ENCODE measurements at regions not wholly inside any gene's neighbourhood (a gene's known extent, or its start where the extent isn't known, plus 50 kb on each side); places are given as distances from the start of the nearest gene placed in this dataset.

- no TSS peak for BruUV-seq (replicated peaks)
- ChIA-PET POLR2A (no interaction called here), CTCF (ENCODE audit: low intra/inter-chr PET ratio, low total read pairs) (no interaction called here)
- Histone ChIP-seq H3K27me3 (ENCODE audit: control insufficient read depth in 1 of 2, insufficient read depth in 2 of 2, low read length in 2 of 2) (peaks cover 4 to 28% of the 10 kb centered on the region in 2 experiments; a peak in 3 of 5 replicates), H3K4me3 (replicated peaks in 1 of 3; ENCODE audit: insufficient read depth in 1 of 3, low read depth in 2 of 3, low read length in 3 of 3) (no peak overlapping the region), H3K27ac (ENCODE audit: extremely low read length, insufficient read depth, low read length) (no peak overlapping the region), H3K9me3 (ENCODE audit: low read length) (no peaks in the 10 kb centered on the region), H3K4me2 (ENCODE audit: low read depth, low read length) (no peak overlapping the region), H3K4me1 (ENCODE audit: insufficient read depth, low read length) (no peaks in the 10 kb centered on the region), H3K36me3 (replicated peaks in 1 of 2; ENCODE audit: control insufficient read depth in 1 of 2, insufficient read depth in 2 of 2, low read length in 2 of 2) (no peaks in the 10 kb centered on the region), H2AFZ (ENCODE audit: low read length) (no peak overlapping the region), H4K20me1 (ENCODE audit: insufficient read depth, low read length) (no peaks in the 10 kb centered on the region), H3K9ac (ENCODE audit: insufficient read depth, low read depth, low read length) (no peak overlapping the region), H3K79me2 (ENCODE audit: insufficient read depth, low read length) (no peaks in the 10 kb centered on the region)
- DNase-seq (ENCODE audit: low spot score) (no peak), ATAC-seq (no peak), FAIRE-seq (no peak)
- in situ Hi-C loops (cut with HindIII; ENCODE audit: extremely low pct_ligation_motif_present, low pct_unique_long_range_greater_than_20kb): no loop called here
- WGBS (ENCODE audit: low lambda C conversion rate): 42% methylated on average over 9 of the region's 10 CpGs
- intact Hi-C loops (cut with micrococcal nuclease; ENCODE audit: unreplicated experiment): no loop called here
- TF ChIP-seq POLR2G (IDR thresholded peaks at IDR 0.05; ENCODE audit: low read depth, low read length) (no peak), ZBTB33 (CRISPR knock-in tag; IDR thresholded peaks at IDR 0.05) (no peak), HNRNPLL (IDR thresholded peaks at IDR 0.05; ENCODE audit: low read depth, low read length, poor library complexity, severe bottlenecking) (no peak)
Measured at GRCh38 chr2:129724021-129724757, 255.3 kb upstream of the RAB6C start.

- H3K27me3 ChIP-seq (ENCODE audit: control insufficient read depth in 1 of 2, insufficient read depth in 2 of 2, low read length in 2 of 2): peaks cover 4 to 22% of the 10 kb centered on the region in 2 experiments; a peak in 3 of 5 replicates
- no TSS peak for BruUV-seq (replicated peaks)
- no peak overlapping the region for H3K27ac ChIP-seq (ENCODE audit: extremely low read length, insufficient read depth, low read length)
- H3K9ac ChIP-seq (ENCODE audit: insufficient read depth, low read depth, low read length): no peak overlapping the region
- no peak overlapping the region for H3K4me3 ChIP-seq (replicated peaks in 1 of 3; ENCODE audit: insufficient read depth in 1 of 3, low read depth in 2 of 3, low read length in 3 of 3)
- DNase-seq (ENCODE audit: low spot score) (no peak), FAIRE-seq (no peak), ATAC-seq (no peak)
- no peaks in the 10 kb centered on the region for H3K9me3 ChIP-seq (ENCODE audit: low read length)
- ChIA-PET POLR2A (no interaction called here), CTCF (ENCODE audit: low intra/inter-chr PET ratio, low total read pairs) (no interaction called here)
- no peaks in the 10 kb centered on the region for H3K4me1 ChIP-seq (ENCODE audit: insufficient read depth, low read length)
- H3K36me3 ChIP-seq (replicated peaks in 1 of 2; ENCODE audit: control insufficient read depth in 1 of 2, insufficient read depth in 2 of 2, low read length in 2 of 2): no peaks in the 10 kb centered on the region
- H3K4me2 ChIP-seq (ENCODE audit: low read depth, low read length): no peak overlapping the region
- intact Hi-C loops (cut with micrococcal nuclease; ENCODE audit: unreplicated experiment) (no loop called here), in situ Hi-C loops (cut with HindIII; ENCODE audit: extremely low pct_ligation_motif_present, low pct_unique_long_range_greater_than_20kb) (no loop called here)
- no peaks in the 10 kb centered on the region for H3K79me2 ChIP-seq (ENCODE audit: insufficient read depth, low read length)
- WGBS (ENCODE audit: low lambda C conversion rate): 6% methylated on average over 5 of the region's 5 CpGs
- H4K20me1 ChIP-seq (ENCODE audit: insufficient read depth, low read length): no peaks in the 10 kb centered on the region
- no peak overlapping the region for H2AFZ ChIP-seq (ENCODE audit: low read length)
- TF ChIP-seq MATR3 (CRISPR knock-in tag; IDR thresholded peaks at IDR 0.05) (no peak), ZNF816 (CRISPR knock-in tag; IDR thresholded peaks at IDR 0.05; ENCODE audit: borderline replicate concordance) (no peak), ZNF646 (CRISPR knock-in tag; IDR thresholded peaks at IDR 0.05) (no peak), TEAD3 (CRISPR knock-in tag; optimal IDR thresholded peaks at IDR 0.05; ENCODE audit: borderline replicate concordance) (no peak)
Measured at GRCh38 chr2:129726216-129726615, 253.2 kb upstream of the RAB6C start.
